GM21723 (cell line): ENCODE measurements at regions not wholly inside any gene's neighbourhood (a gene's known extent, or its start where the extent isn't known, plus 50 kb on each side); places are given as distances from the start of the nearest gene placed in this dataset.
"Not testable (repeated sequence)": the region's sequence is repeated elsewhere in the genome, so short reads cannot be mapped to it uniquely, and the experiment has no call there.

ENCODE experiments used
- ATAC-seq: cut with Tn5 transposase; IDR thresholded peaks from one replicate; pipeline ENCODE4 v1.9.1; 2021; ENCODE audit warnings: mild to moderate bottlenecking, moderate library complexity; ENCODE audit not compliant: unreplicated experiment

GRCh38 chr14:46444666-46445065, 206.9 kb downstream of the RPL10L start:
- ATAC-seq = no peak

GRCh38 chr14:46433381-46433780, 218.2 kb downstream of the RPL10L start:
- ATAC-seq = no peak

GRCh38 chr14:46432516-46432915, 219.1 kb downstream of the RPL10L start:
- ATAC-seq = no peak

- no peak for ATAC-seq
Observed at GRCh38 chr14:46417066-46417465, 234.5 kb downstream of the RPL10L start.

- no peak for ATAC-seq
Observed at GRCh38 chr14:46404865-46405811, 246.4 kb downstream of the RPL10L start.

- not testable (repeated sequence) for ATAC-seq
Observed at GRCh38 chr14:46402001-46402690, 249.4 kb downstream of the RPL10L start.

- ATAC-seq = no peak
Observed at GRCh38 chr14:46401066-46401465, 250.5 kb downstream of the RPL10L start.

- ATAC-seq = no peak
Observed at GRCh38 chr14:46399049-46399448, 252.5 kb downstream of the RPL10L start.

GRCh38 chr14:46384611-46385010, 267.0 kb downstream of the RPL10L start:
- no peak for ATAC-seq

GRCh38 chr14:46381674-46382073, 269.9 kb downstream of the RPL10L start:
- ATAC-seq = no peak

GRCh38 chr14:46378248-46378647, 273.3 kb downstream of the RPL10L start:
- no peak for ATAC-seq

GRCh38 chr14:46377305-46377704, 274.3 kb downstream of the RPL10L start:
- no peak for ATAC-seq

- no peak for ATAC-seq
Observed at GRCh38 chr14:46369391-46369790, 282.2 kb downstream of the RPL10L start.

- no peak for ATAC-seq
Observed at GRCh38 chr14:46368275-46368674, 283.3 kb downstream of the RPL10L start.

- ATAC-seq = no peak
Observed at GRCh38 chr14:46352844-46353243, 298.7 kb downstream of the RPL10L start.

- peak; percentile 79 for ATAC-seq
Observed at GRCh38 chr14:46344327-46344937, 307.1 kb downstream of the RPL10L start.

GRCh38 chr14:46325777-46326176, 325.8 kb downstream of the RPL10L start:
- no peak for ATAC-seq

GRCh38 chr14:46325157-46325556, 326.4 kb downstream of the RPL10L start:
- ATAC-seq = no peak

GRCh38 chr14:46323404-46323762, 328.2 kb downstream of the RPL10L start:
- no peak for ATAC-seq

- ATAC-seq = no peak
Observed at GRCh38 chr14:46322730-46323403, 328.7 kb downstream of the RPL10L start.

- no peak for ATAC-seq
Observed at GRCh38 chr14:46322076-46322475, 329.5 kb downstream of the RPL10L start.
